ENCODE measurements at regions not wholly inside any gene's neighbourhood (a gene's known extent, or its start where the extent isn't known, plus 50 kb on each side); places are given as distances from the start of the nearest gene placed in this dataset.

GRCh38 chr4:171759274-171759673, 53.9 kb upstream of the GALNTL6 start:
- DNase-seq (no peak), ATAC-seq (no peak)
- Histone ChIP-seq H3K36me3 (no peaks in the 10 kb centered on the region), H3K4me1 (no peaks in the 10 kb centered on the region), H3K27me3 (no peaks in the 10 kb centered on the region), H3K27ac (no peak overlapping the region), H3K4me3 (no peak overlapping the region), H3K9me3 (no peaks in the 10 kb centered on the region)
- no CpG with 5 or more reads among the region's 5 CpGs for WGBS (ENCODE audit: insufficient coverage, low coverage, low lambda C conversion rate, missing lambda C conversion rate)
- intact Hi-C loops (cut with DNase I), result loop anchor here in 1 of 2 donors (5.0 kb wide), 1 partner anchor 107 kb away; no protein-coding TSS in a partner anchor
- TF ChIP-seq CTCF (IDR thresholded peaks at IDR 0.05), result no peak
- TF ChIP-seq POLR2A (IDR thresholded peaks at IDR 0.05), result no peak

- no peaks in the 10 kb centered on the region for H3K4me1 ChIP-seq
- ATAC-seq (no peak), DNase-seq (no peak)
- H3K4me3 ChIP-seq, result no peak overlapping the region
- H3K27ac ChIP-seq, result no peak overlapping the region
- intact Hi-C loops (cut with DNase I), result no loop called here
- no peaks in the 10 kb centered on the region for H3K9me3 ChIP-seq
- WGBS (ENCODE audit: insufficient coverage, low coverage, low lambda C conversion rate, missing lambda C conversion rate), result 38% methylated on average over 2 of the region's 2 CpGs
- no peaks in the 10 kb centered on the region for H3K27me3 ChIP-seq
- no peaks in the 10 kb centered on the region for H3K36me3 ChIP-seq
- no peak for TF ChIP-seq POLR2A (IDR thresholded peaks at IDR 0.05)
- no peak for TF ChIP-seq CTCF (IDR thresholded peaks at IDR 0.05)
Measured at GRCh38 chr4:171751538-171751937, 61.7 kb upstream of the GALNTL6 start.

GRCh38 chr4:171746418-171746817, 66.8 kb upstream of the GALNTL6 start:
- H3K4me3 ChIP-seq, result no peak overlapping the region
- H3K9me3 ChIP-seq, result no peaks in the 10 kb centered on the region
- TF ChIP-seq POLR2A (IDR thresholded peaks at IDR 0.05) (no peak), CTCF (IDR thresholded peaks at IDR 0.05) (no peak)
- ATAC-seq (no peak), DNase-seq (no peak)
- no peak overlapping the region for H3K27ac ChIP-seq
- intact Hi-C loops (cut with DNase I), result no loop called here
- no peaks in the 10 kb centered on the region for H3K4me1 ChIP-seq
- H3K27me3 ChIP-seq, result no peaks in the 10 kb centered on the region
- no peaks in the 10 kb centered on the region for H3K36me3 ChIP-seq

GRCh38 chr4:171742436-171742835, 70.8 kb upstream of the GALNTL6 start:
- 32% methylated on average over 5 of the region's 5 CpGs for WGBS (ENCODE audit: insufficient coverage, low coverage, low lambda C conversion rate, missing lambda C conversion rate)
- H3K9me3 ChIP-seq, result no peaks in the 10 kb centered on the region
- TF ChIP-seq POLR2A (IDR thresholded peaks at IDR 0.05) (no peak), CTCF (IDR thresholded peaks at IDR 0.05) (no peak)
- no peaks in the 10 kb centered on the region for H3K36me3 ChIP-seq
- no peak overlapping the region for H3K4me3 ChIP-seq
- ATAC-seq, result no peak
- H3K27me3 ChIP-seq, result no peaks in the 10 kb centered on the region
- H3K27ac ChIP-seq, result no peak overlapping the region
- no peak for DNase-seq
- intact Hi-C loops (cut with DNase I), result no loop called here
- H3K4me1 ChIP-seq, result no peaks in the 10 kb centered on the region

- WGBS (ENCODE audit: insufficient coverage, low coverage, low lambda C conversion rate, missing lambda C conversion rate), result 0% methylated on average over 1 of the region's 1 CpG
- no peak for ATAC-seq
- TF ChIP-seq CTCF (IDR thresholded peaks at IDR 0.05) (no peak), POLR2A (IDR thresholded peaks at IDR 0.05) (no peak)
Measured at GRCh38 chr4:171727185-171727584, 86.0 kb upstream of the GALNTL6 start.

More at GRCh38 chr4:171727185-171727584, 86.0 kb upstream of the GALNTL6 start:
- intact Hi-C loops (cut with DNase I), result no loop called here
- H3K36me3 ChIP-seq, result no peaks in the 10 kb centered on the region
- H3K27ac ChIP-seq, result no peak overlapping the region
- no peak for DNase-seq
- no peak overlapping the region for H3K4me3 ChIP-seq
- H3K9me3 ChIP-seq, result no peaks in the 10 kb centered on the region
- no peaks in the 10 kb centered on the region for H3K27me3 ChIP-seq
- no peaks in the 10 kb centered on the region for H3K4me1 ChIP-seq

All from right lobe of liver (tissue), 6 donors.